GM12878 (cell line): ENCODE measurements at regions not wholly inside any gene's neighbourhood (a gene's known extent, or its start where the extent isn't known, plus 50 kb on each side); places are given as distances from the start of the nearest gene placed in this dataset.

Source experiments
- ATAC-seq: fragments of 200-7000 bp; cut with Tn5 transposase; 3 replicates; pipeline ENCODE4 v1.9.1; 2020; ENCODE audit warnings: mild to moderate bottlenecking, moderate library complexity
- BruUV-seq: library from RNA; stranded (reverse); fragments of 400-500 nt; replicated peaks from 2 replicates; lab custom pipeline; 2021; lab: Mats Ljungman, UMichigan
- CTCF ChIA-PET: fragments of 300-600 bp; sonication (Branson Sonifier 250); formaldehyde crosslinking; extraction: SDS; loops from one replicate; lab custom pipeline; 2021; ENCODE audit warnings: inconsistent platforms; lab: Yijun Ruan, JAX
- POLR2A ChIA-PET: fragments of 350-600 bp; formaldehyde crosslinking; extraction: SDS; loops from one replicate; lab custom pipeline; 2021; ENCODE audit warnings: inconsistent platforms; lab: Charles Lee
- RAD21 ChIA-PET: fragments of 300-600 bp; sonication (Branson Sonifier 250); formaldehyde crosslinking; loops from one replicate; lab custom pipeline; 2023; ENCODE audit warnings: antibody characterized with exemption; ENCODE audit not compliant: unreplicated experiment; lab: Charles Lee
- SMC1A ChIA-PET: fragments of 300-600 bp; sonication (Branson Sonifier 250); formaldehyde crosslinking; loops from one replicate; lab custom pipeline; 2023; ENCODE audit not compliant: unreplicated experiment, uncharacterized antibody; lab: Charles Lee
- DNase-seq: peaks from one replicate; pipeline ENCODE4 v3.0.0-alpha.2; 2011; ENCODE audit warnings: low read depth, low spot score
- FAIRE-seq: peaks from 3 replicates; lab custom pipeline; 2011; peaks lifted over from hg19 to GRCh38; lab: Jason Lieb, UNC
- H2AFZ ChIP-seq: 2 replicates; pipeline ENCODE4 v1.6.0; 2011; ENCODE audit warnings: low read depth, low read length, control low read depth; ENCODE audit not compliant: control insufficient read depth
- H3K27ac ChIP-seq: 2 replicates; pipeline ENCODE4 v1.5.1; 2011; ENCODE audit warnings: control low read depth; ENCODE audit not compliant: control insufficient read depth, insufficient read depth
- H3K27me3 ChIP-seq, 2 experiments: replicated peaks in 1 of 2; 2 replicates each; pipeline versions ENCODE4 v1.6.0 to v1.6.1; 2011; ENCODE audit warnings: low read length in 1 of 2; ENCODE audit not compliant: control insufficient read depth in 2 of 2, insufficient read depth in 2 of 2
- H3K36me3 ChIP-seq, 2 experiments: 2 replicates each; pipeline ENCODE4 v1.5.1; 2011; ENCODE audit warnings: low read length in 1 of 2; ENCODE audit not compliant: control insufficient read depth in 2 of 2, insufficient read depth in 2 of 2
- H3K4me1 ChIP-seq: 2 replicates; pipeline ENCODE4 v1.6.1; 2011; ENCODE audit warnings: mild to moderate bottlenecking, low read length, moderate library complexity, mixed read lengths; ENCODE audit not compliant: control insufficient read depth, insufficient read depth
- H3K4me2 ChIP-seq: 2 replicates; pipeline ENCODE4 v1.6.0; 2011; ENCODE audit warnings: control low read depth; ENCODE audit not compliant: control insufficient read depth, insufficient read depth
- H3K4me3 ChIP-seq: fragments of 200-600 bp; sonication (generic); 2 replicates; pipeline ENCODE4 v1.5.1; 2016
- H3K79me2 ChIP-seq: 2 replicates; pipeline ENCODE4 v1.6.0; 2011; ENCODE audit warnings: low read length; ENCODE audit not compliant: control insufficient read depth, insufficient read depth
- H3K9ac ChIP-seq: 2 replicates; pipeline ENCODE4 v1.8.0; 2011; ENCODE audit warnings: low read length, control low read depth, mixed read lengths; ENCODE audit not compliant: control insufficient read depth, insufficient read depth
- H3K9me3 ChIP-seq: replicated peaks from 3 replicates; pipeline ENCODE4 v1.5.1; 2011; ENCODE audit warnings: mild to moderate bottlenecking, low read length; ENCODE audit not compliant: control insufficient read depth, insufficient read depth
- H4K20me1 ChIP-seq: 2 replicates; pipeline ENCODE4 v1.6.0; 2011; ENCODE audit not compliant: control insufficient read depth, insufficient read depth
- ATF7 ChIP-seq: fragments of 450-650 bp; IDR thresholded peaks from 2 replicates; pipeline ENCODE4 v1.6.1; 2016; ENCODE audit warnings: low read depth, mild to moderate bottlenecking
- CBFB ChIP-seq: IDR thresholded peaks from 2 replicates; pipeline ENCODE4 v1.6.1; 2016; ENCODE audit warnings: antibody characterized with exemption, low read depth
- CEBPZ ChIP-seq: fragments of 150-350 bp; IDR thresholded peaks from 2 replicates; pipeline ENCODE4 v1.6.1; 2016; ENCODE audit warnings: low read depth, low read length
- HCFC1 ChIP-seq: fragments of 150-350 bp; IDR thresholded peaks from 2 replicates; pipeline ENCODE4 v1.6.1; 2014; ENCODE audit warnings: low read length
- MEF2A ChIP-seq: IDR thresholded peaks from 2 replicates; pipeline ENCODE4 v1.6.1; 2011; ENCODE audit warnings: low read depth, mild to moderate bottlenecking, low read length, moderate library complexity; ENCODE audit not compliant: insufficient read depth
- NFYB ChIP-seq: IDR thresholded peaks from 2 replicates; pipeline ENCODE4 v1.6.1; 2011; ENCODE audit warnings: low read depth, mild to moderate bottlenecking, low read length, improper control_type of control experiment, moderate library complexity; ENCODE audit not compliant: insufficient read depth
- PAX5 ChIP-seq: IDR thresholded peaks from 2 replicates; pipeline ENCODE4 v1.6.1; 2011; ENCODE audit warnings: low read depth, low read length, borderline replicate concordance
- POLR2A ChIP-seq: IDR thresholded peaks from 2 replicates; pipeline ENCODE4 v1.6.1; 2011; ENCODE audit warnings: low read depth, mild to moderate bottlenecking, low read length
- RCOR1 ChIP-seq: conservative IDR thresholded peaks from 2 replicates; pipeline ENCODE4 v1.6.1; 2012; ENCODE audit warnings: low read depth, low read length, improper control_type of control experiment
- SPI1 ChIP-seq: IDR thresholded peaks from 2 replicates; pipeline ENCODE4 v1.6.1; 2011; ENCODE audit warnings: low read depth, mild to moderate bottlenecking, low read length, moderate library complexity, borderline replicate concordance; ENCODE audit not compliant: insufficient read depth
- TARDBP ChIP-seq: IDR thresholded peaks from 2 replicates; pipeline ENCODE4 v1.6.1; 2016; ENCODE audit warnings: borderline replicate concordance
- TBL1XR1 ChIP-seq: IDR thresholded peaks from 2 replicates; pipeline ENCODE4 v1.6.1; 2012; ENCODE audit warnings: low read depth, low read length, improper control_type of control experiment
- TCF3 ChIP-seq: IDR thresholded peaks from 2 replicates; pipeline ENCODE4 v1.6.1; 2012; ENCODE audit warnings: low read depth, mild to moderate bottlenecking, low read length, borderline replicate concordance; ENCODE audit not compliant: insufficient read depth
- ZBED1 ChIP-seq: IDR thresholded peaks from 2 replicates; pipeline ENCODE4 v1.6.1; 2016; ENCODE audit warnings: borderline replicate concordance
- ZBTB33 ChIP-seq: fragments of 450-650 bp; IDR thresholded peaks from 2 replicates; pipeline ENCODE4 v1.6.1; 2017; ENCODE audit warnings: mild to moderate bottlenecking
- ZNF217 ChIP-seq: fragments of 450-650 bp; IDR thresholded peaks from 2 replicates; pipeline ENCODE4 v1.6.1; 2017; ENCODE audit warnings: antibody characterized with exemption, mild to moderate bottlenecking
- ZNF592 ChIP-seq: fragments of 450-650 bp; IDR thresholded peaks from 2 replicates; pipeline ENCODE4 v1.6.1; 2017; ENCODE audit warnings: mild to moderate bottlenecking, moderate library complexity
- WGBS: methylation state at CpG from one replicate; pipeline ENCODE4 v1.1.6; 2016; ENCODE audit warnings: low lambda C conversion rate; ENCODE audit not compliant: insufficient replicate concordance, insufficient coverage; ENCODE audit errors: missing lambda C conversion rate; 5-methylcytosine and 5-hydroxymethylcytosine counted together
- in situ Hi-C: fragments of 300-500 bp; cut with MboI; formaldehyde crosslinking; loops from 9 replicates; pipeline ENCODE4 v1.14.3; 2018; ENCODE audit warnings: mixed read lengths
- intact Hi-C: fragments of 100-400 bp; cut with micrococcal nuclease; formaldehyde crosslinking; loops from one replicate; pipeline ENCODE4 v1.14.2; 2022; ENCODE audit not compliant: unreplicated experiment

- no peak for TF ChIP-seq SPI1
- no peak for TF ChIP-seq TBL1XR1
- no peak for TF ChIP-seq TCF3
- TF ChIP-seq RCOR1 = no peak
- no peak for TF ChIP-seq ATF7
- no peak for TF ChIP-seq MEF2A
- TF ChIP-seq CBFB = no peak
- no peak for TF ChIP-seq POLR2A
Observed at GRCh38 chr12:78585132-78585531, 279.4 kb upstream of the SYT1 start (continued).

GRCh38 chr12:78586790-78587189, 277.8 kb upstream of the SYT1 start:
- ATAC-seq (no peak), DNase-seq (no peak), FAIRE-seq (no peak)
- POLR2A ChIA-PET = no interaction called here
- H3K79me2 ChIP-seq = no peaks in the 10 kb centered on the region
- SMC1A ChIA-PET = no interaction called here
- H3K9ac ChIP-seq = no peak overlapping the region
- H4K20me1 ChIP-seq = no peaks in the 10 kb centered on the region
- H3K4me1 ChIP-seq = no peaks in the 10 kb centered on the region
- no TSS peak for BruUV-seq
- 0% methylated on average over 1 of the region's 1 CpG for WGBS
- H3K4me2 ChIP-seq = no peak overlapping the region
- intact Hi-C loops = loop anchor here (10.0 kb wide), 1 partner anchor 442 kb away; no protein-coding TSS in a partner anchor
- H2AFZ ChIP-seq = no peak overlapping the region
- H3K27me3 ChIP-seq = no peaks in the 10 kb centered on the region
- in situ Hi-C loops = no loop called here
- CTCF ChIA-PET = no interaction called here
- RAD21 ChIA-PET = no interaction called here
- no peak overlapping the region for H3K4me3 ChIP-seq
- no peak overlapping the region for H3K27ac ChIP-seq
- no peaks in the 10 kb centered on the region for H3K36me3 ChIP-seq
- no peaks in the 10 kb centered on the region for H3K9me3 ChIP-seq
- TF ChIP-seq NFYB (no peak), CEBPZ (no peak), PAX5 (no peak), ZNF217 (no peak), TARDBP (no peak), ZNF592 (no peak), ZBED1 (no peak), HCFC1 (no peak), ZBTB33 (no peak)
